Tibial nerve (tissue), 4 donors: ENCODE measurements at regions not wholly inside any gene's neighbourhood (a gene's known extent, or its start where the extent isn't known, plus 50 kb on each side); places are given as distances from the start of the nearest gene placed in this dataset.
"Not testable (repeated sequence)": the region's sequence is repeated elsewhere in the genome, so short reads cannot be mapped to it uniquely, and the experiment has no call there.

Source experiments
- DNase-seq, 2 donors: peaks; one replicate each; pipeline ENCODE4 v3.0.0-alpha.2; 2019; ENCODE audit warnings: low spot score in 2 of 2
- H3K27ac ChIP-seq, 4 donors: fragments of 200-600 bp; sonication (generic) in 3 of 4; one replicate each; pipeline ENCODE4 v1.5.1; 2017 to 2019; ENCODE audit warnings: mild to moderate bottlenecking in 1 of 4
- H3K27me3 ChIP-seq, 2 donors: fragments of 200-600 bp; sonication (generic) in 1 of 2; one replicate each; pipeline versions ENCODE4 v1.5.1 to v1.6.0; 2017 to 2019
- H3K36me3 ChIP-seq, 3 donors: fragments of 200-600 bp; sonication (generic); one replicate each; pipeline ENCODE4 v1.5.1; 2018 to 2019
- H3K4me1 ChIP-seq, 4 donors: fragments of 200-600 bp; sonication (generic) in 3 of 4; one replicate each; pipeline ENCODE4 v1.5.1; 2017 to 2019
- H3K4me3 ChIP-seq, 4 donors: fragments of 200-600 bp; sonication (generic) in 3 of 4; one replicate each; pipeline ENCODE4 v1.5.1; 2017 to 2019; ENCODE audit warnings: mild to moderate bottlenecking in 1 of 4, moderate library complexity in 1 of 4
- H3K9me3 ChIP-seq, 4 donors: fragments of 200-600 bp; sonication (generic) in 3 of 4; one replicate each; pipeline ENCODE4 v1.5.1; 2017 to 2019
- EP300 ChIP-seq, 2 donors: sonication (generic); formaldehyde crosslinking; IDR thresholded peaks; one replicate each; pipeline ENCODE4 v1.6.1; 2017; ENCODE audit warnings: antibody characterized with exemption in 2 of 2, mild to moderate bottlenecking in 1 of 2
- POLR2A ChIP-seq, 2 donors: fragments of 450-650 bp; IDR thresholded peaks; one replicate each; pipeline ENCODE4 v1.6.1; 2017; ENCODE audit warnings: antibody characterized with exemption in 2 of 2, mild to moderate bottlenecking in 2 of 2, moderate library complexity in 2 of 2
- WGBS, 2 donors: methylation state at CpG; one replicate each; pipeline ENCODE4 v1.1.5; 2018; 5-methylcytosine and 5-hydroxymethylcytosine counted together
- TF ChIP-seq, protein P1 (sequence below), 5 experiments: fragments of 200-600 bp in 3 of 5; fragments of 450-650 bp in 2 of 5; sonication (generic) in 3 of 5; IDR thresholded peaks; one replicate each; pipeline ENCODE4 v1.5.1; 2016 to 2019; ENCODE audit warnings: antibody characterized with exemption in 5 of 5, mild to moderate bottlenecking in 3 of 5, moderate library complexity in 2 of 5

DNA sequence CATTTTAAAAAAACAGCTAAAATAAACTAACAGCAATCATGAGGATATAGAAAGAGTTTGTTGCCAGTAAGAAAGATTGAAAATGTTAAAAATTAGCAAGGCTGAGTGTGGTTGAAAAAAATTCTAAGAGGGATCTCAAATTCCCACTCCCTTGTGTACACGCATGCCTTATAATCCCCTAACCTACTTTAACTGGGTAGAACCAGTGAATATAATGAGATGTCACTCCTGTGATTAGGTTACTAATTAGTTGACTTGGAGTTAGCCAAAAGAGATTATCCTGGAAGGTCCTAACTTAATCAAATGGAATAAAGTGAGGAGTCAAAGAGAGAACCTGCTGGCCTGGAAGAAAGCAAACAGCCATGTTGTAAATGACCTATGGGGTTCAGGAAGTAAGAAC is 286.0 kb upstream of the TGFBR2 start:
- Histone ChIP-seq H3K27ac (no peak overlapping the region), H3K9me3 (peaks cover 0 to 11% (median 1%) of the 10 kb centered on the region in 4 donors), H3K4me3 (no peak overlapping the region), H3K27me3 (no peaks in the 10 kb centered on the region), H3K36me3 (no peaks in the 10 kb centered on the region), H3K4me1 (peaks cover 0 to 5% (median 0%) of the 10 kb centered on the region in 4 donors)
- 91 to 93% methylated on average over 1 of the region's 1 CpG for WGBS, 2 donors
- no peak for DNase-seq
- TF ChIP-seq, protein P1, sequence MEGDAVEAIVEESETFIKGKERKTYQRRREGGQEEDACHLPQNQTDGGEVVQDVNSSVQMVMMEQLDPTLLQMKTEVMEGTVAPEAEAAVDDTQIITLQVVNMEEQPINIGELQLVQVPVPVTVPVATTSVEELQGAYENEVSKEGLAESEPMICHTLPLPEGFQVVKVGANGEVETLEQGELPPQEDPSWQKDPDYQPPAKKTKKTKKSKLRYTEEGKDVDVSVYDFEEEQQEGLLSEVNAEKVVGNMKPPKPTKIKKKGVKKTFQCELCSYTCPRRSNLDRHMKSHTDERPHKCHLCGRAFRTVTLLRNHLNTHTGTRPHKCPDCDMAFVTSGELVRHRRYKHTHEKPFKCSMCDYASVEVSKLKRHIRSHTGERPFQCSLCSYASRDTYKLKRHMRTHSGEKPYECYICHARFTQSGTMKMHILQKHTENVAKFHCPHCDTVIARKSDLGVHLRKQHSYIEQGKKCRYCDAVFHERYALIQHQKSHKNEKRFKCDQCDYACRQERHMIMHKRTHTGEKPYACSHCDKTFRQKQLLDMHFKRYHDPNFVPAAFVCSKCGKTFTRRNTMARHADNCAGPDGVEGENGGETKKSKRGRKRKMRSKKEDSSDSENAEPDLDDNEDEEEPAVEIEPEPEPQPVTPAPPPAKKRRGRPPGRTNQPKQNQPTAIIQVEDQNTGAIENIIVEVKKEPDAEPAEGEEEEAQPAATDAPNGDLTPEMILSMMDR (IDR thresholded peaks at IDR 0.05): no peak
- no peak for TF ChIP-seq POLR2A (IDR thresholded peaks at IDR 0.05)
- no peak for TF ChIP-seq EP300 (IDR thresholded peaks at IDR 0.05)

DNA sequence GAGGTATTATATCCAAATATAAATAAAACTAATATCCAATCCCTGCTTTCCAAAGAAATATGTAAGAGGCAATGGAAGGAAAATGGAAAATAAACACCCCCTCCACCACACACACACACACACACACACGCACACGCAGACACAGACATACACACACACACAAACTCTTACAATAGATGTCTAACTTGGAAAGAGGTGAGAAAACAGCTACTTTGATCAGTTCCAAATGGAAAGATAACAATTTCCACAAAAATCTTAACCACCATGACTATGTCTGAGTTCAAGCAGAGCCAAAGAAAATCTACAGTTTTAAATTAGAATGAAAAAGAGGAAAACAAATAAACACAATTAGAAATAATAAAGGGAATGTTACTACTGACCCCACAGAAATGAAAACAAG is 285.3 kb upstream of the TGFBR2 start:
- WGBS, 2 donors: 98% methylated on average over 2 of the region's 2 CpGs
- H3K27me3 ChIP-seq: no peaks in the 10 kb centered on the region
- H3K9me3 ChIP-seq: peaks cover 0 to 11% (median 1%) of the 10 kb centered on the region in 4 donors
- H3K27ac ChIP-seq: no peak overlapping the region
- no peak for DNase-seq
- no peak overlapping the region for H3K4me3 ChIP-seq
- TF ChIP-seq, protein P1 (IDR thresholded peaks at IDR 0.05): no peak
- H3K4me1 ChIP-seq: no peaks in the 10 kb centered on the region
- no peaks in the 10 kb centered on the region for H3K36me3 ChIP-seq

DNA sequence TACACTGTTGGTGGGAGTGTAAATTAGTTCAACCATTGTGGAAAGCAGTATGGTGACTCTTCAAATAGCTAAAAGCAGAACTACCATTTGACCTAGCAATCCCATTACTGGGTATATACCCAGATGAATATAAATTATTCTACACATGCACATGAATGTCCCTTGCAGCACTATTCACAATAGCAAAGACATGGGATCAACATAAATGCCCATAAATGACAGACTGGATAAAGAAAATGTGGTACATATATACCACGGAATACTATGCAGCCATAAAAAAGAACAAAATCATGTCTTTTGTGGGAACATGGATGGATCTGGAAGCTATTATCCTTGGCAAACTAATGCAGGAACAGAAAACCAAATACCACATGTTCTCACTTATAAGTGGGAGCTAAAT is 282.8 kb upstream of the TGFBR2 start:
- H3K9me3 ChIP-seq, DNase-seq, H3K27me3 ChIP-seq, H3K4me3 ChIP-seq, H3K36me3 ChIP-seq, H3K27ac ChIP-seq, H3K4me1 ChIP-seq: not testable (repeated sequence)
- WGBS, 2 donors: 89 to 100% methylated on average over 1 of the region's 1 CpG

DNA sequence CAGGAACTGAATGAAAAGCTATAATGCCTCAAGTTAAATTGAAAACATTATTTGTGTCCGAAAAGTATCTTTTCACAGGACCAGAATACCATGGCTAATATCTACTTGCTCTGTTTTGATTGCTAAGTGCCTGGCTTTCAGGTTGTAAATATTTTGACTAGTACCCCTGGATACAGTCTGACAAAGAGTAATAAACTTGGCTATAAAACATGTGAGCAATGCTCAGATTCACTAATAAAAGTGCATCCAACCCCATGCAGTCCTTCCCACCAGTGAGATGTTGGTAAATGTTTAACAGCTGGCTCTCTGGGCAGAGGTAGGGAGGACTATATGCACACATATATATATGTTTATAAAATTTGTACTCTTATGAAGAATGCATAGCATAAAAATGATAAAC is 281.8 kb upstream of the TGFBR2 start:
- peaks cover 0 to 3% (median 1%) of the 10 kb centered on the region in 4 donors for H3K9me3 ChIP-seq
- WGBS, 2 donors: 63 to 69% methylated on average over 1 of the region's 1 CpG
- no peak overlapping the region for H3K4me3 ChIP-seq
- H3K27me3 ChIP-seq: no peaks in the 10 kb centered on the region
- DNase-seq: no peak
- no peak overlapping the region for H3K27ac ChIP-seq
- H3K36me3 ChIP-seq: no peaks in the 10 kb centered on the region
- H3K4me1 ChIP-seq: no peaks in the 10 kb centered on the region
- no peak for TF ChIP-seq POLR2A (IDR thresholded peaks at IDR 0.05)
- TF ChIP-seq, protein P1 (IDR thresholded peaks at IDR 0.05): no peak
- no peak for TF ChIP-seq EP300 (IDR thresholded peaks at IDR 0.05)

DNA sequence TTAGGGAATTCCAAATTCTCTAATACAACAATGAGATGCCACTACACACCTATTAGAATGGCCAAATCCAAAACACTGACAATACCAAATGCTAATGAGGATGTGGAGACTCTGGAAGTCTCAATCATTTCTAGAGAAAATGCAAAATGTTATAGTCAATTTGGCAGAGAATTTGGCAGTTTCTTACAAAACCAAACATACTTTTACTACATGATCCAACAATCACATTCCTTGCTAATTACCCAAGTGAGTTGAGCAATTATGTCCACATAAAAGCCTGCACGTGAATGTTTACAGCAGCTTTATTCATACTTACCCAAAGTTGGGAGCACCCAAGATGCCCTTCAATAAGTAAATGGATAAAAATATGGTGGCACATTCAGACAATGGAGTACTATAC is 278.4 kb upstream of the TGFBR2 start:
- H3K36me3 ChIP-seq, DNase-seq, H3K27me3 ChIP-seq, H3K4me1 ChIP-seq, H3K9me3 ChIP-seq, H3K27ac ChIP-seq, H3K4me3 ChIP-seq: not testable (repeated sequence)
- 28 to 39% methylated on average over 1 of the region's 1 CpG for WGBS, 2 donors

DNA sequence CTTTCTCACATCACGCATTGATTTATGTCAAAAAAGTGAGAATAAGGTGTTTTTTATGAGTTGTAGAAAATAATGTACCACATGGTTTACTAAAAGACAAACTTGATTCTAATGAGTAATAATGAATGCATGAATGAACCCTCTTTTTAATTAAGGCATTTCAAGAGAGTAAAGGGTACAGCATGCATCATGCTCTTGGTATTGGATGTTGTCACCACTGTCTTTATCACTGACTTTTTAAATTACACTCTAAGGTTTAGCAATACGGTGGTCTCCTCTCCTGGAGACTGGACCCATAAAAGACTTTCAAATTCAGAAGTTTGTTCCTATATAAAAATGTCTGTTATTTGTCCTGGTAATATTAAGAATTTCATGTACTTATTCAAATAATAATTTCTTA is 277.5 kb upstream of the TGFBR2 start:
- DNase-seq, H3K9me3 ChIP-seq, H3K36me3 ChIP-seq, H3K4me3 ChIP-seq, H3K27me3 ChIP-seq, H3K4me1 ChIP-seq, H3K27ac ChIP-seq: not testable (repeated sequence)
- WGBS, 2 donors: 86 to 92% methylated on average over 2 of the region's 2 CpGs

DNA sequence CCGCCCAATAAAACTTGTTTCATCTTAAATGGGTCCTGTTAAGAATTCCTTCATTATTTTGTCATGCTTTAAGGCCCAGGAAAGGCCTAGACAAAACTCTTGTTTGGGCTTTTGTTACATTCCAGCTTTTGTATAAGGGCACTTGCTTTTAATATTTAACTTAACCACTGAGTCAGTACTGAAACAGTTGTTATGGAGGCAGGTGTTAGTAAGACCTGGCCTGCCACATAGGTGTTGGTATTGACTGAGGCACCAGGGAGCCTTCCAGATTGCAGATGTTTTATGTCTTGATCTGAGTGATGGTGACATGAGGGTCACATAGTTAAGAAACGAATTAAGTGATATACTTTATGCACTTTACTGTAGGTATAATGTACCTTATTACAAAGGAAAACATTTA is 274.9 kb upstream of the TGFBR2 start:
- Histone ChIP-seq H3K4me1 (no peaks in the 10 kb centered on the region), H3K9me3 (no peaks in the 10 kb centered on the region), H3K27ac (no peak overlapping the region), H3K4me3 (no peak overlapping the region), H3K36me3 (no peaks in the 10 kb centered on the region), H3K27me3 (no peaks in the 10 kb centered on the region)
- WGBS, 2 donors: 64 to 83% methylated on average over 2 of the region's 2 CpGs
- TF ChIP-seq, protein P1 (IDR thresholded peaks at IDR 0.05): no peak
- TF ChIP-seq POLR2A (IDR thresholded peaks at IDR 0.05) (no peak), EP300 (IDR thresholded peaks at IDR 0.05) (no peak)
- DNase-seq: no peak
